ENCODE measurements at regions not wholly inside any gene's neighbourhood (a gene's known extent, or its start where the extent isn't known, plus 50 kb on each side); places are given as distances from the start of the nearest gene placed in this dataset.

DNA sequence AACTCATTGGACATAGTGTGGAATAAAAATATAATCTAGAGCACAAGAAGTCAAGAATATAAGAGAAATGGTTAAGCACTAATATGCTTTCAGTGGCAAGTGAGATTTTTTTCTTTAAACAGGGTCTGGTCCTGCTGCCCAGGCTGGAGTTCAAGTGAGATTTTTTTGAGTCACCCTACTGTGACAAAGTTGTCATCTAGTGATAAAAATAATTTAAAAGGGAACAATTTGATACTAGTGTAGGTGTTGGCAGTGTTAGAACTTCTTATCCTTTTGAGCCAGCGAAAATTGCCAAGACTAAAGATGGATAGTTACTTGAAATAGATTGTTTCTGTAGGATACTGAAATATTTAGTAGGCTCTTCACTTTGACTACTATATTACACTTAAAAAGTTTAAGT lies 67.9 kb upstream of the TECRL start:
- DNase-seq (ENCODE audit: extremely low spot score), result no peak
- Histone ChIP-seq H3K4me3 (no peak overlapping the region), H3K27me3 (peaks cover 0 to 4% (median 0%) of the 10 kb centered on the region in 4 donors), H3K27ac (replicated peaks in 1 of 4) (no peak overlapping the region), H3K9me3 (no peaks in the 10 kb centered on the region), H3K36me3 (no peaks in the 10 kb centered on the region), H3K4me1 (no peaks in the 10 kb centered on the region)
- 69% methylated on average over 1 of the region's 1 CpG for WGBS
- TF ChIP-seq POLR2AphosphoS5 (IDR thresholded peaks at IDR 0.05), result no peak
- TF ChIP-seq EP300 (IDR thresholded peaks at IDR 0.05), result no peak
- TF ChIP-seq, protein P1, sequence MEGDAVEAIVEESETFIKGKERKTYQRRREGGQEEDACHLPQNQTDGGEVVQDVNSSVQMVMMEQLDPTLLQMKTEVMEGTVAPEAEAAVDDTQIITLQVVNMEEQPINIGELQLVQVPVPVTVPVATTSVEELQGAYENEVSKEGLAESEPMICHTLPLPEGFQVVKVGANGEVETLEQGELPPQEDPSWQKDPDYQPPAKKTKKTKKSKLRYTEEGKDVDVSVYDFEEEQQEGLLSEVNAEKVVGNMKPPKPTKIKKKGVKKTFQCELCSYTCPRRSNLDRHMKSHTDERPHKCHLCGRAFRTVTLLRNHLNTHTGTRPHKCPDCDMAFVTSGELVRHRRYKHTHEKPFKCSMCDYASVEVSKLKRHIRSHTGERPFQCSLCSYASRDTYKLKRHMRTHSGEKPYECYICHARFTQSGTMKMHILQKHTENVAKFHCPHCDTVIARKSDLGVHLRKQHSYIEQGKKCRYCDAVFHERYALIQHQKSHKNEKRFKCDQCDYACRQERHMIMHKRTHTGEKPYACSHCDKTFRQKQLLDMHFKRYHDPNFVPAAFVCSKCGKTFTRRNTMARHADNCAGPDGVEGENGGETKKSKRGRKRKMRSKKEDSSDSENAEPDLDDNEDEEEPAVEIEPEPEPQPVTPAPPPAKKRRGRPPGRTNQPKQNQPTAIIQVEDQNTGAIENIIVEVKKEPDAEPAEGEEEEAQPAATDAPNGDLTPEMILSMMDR (IDR thresholded peaks at IDR 0.05), result no peak
- TF ChIP-seq POLR2A (IDR thresholded peaks at IDR 0.05; ENCODE audit: low read depth), result no peak
- intact Hi-C loops (cut with DNase I), result no loop called here

DNA sequence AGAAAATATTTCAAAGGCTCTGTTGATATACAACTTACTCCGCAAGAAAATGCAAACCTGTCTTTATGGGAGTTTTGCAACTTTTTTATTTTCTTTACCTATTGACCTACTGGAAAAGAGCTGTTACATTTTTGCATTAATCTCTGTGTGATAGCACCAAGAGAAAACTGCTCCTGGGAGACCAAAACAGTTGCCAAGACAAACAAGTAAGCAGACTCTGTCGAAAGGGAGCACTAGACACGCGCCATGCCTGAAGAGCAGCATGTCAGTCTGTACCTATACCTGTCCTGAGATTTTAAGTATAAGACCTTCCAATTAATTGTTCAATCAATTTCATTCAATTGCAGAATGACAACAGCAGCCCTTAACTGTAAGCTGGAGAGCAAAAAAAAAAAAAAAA lies 56.0 kb upstream of the TECRL start:
- no peak overlapping the region for H3K4me3 ChIP-seq
- intact Hi-C loops (cut with DNase I), result no loop called here
- 81% methylated on average over 4 of the region's 4 CpGs for WGBS
- H3K27ac ChIP-seq (replicated peaks in 1 of 4), result no peak overlapping the region
- no peak for DNase-seq (ENCODE audit: extremely low spot score)
- no peaks in the 10 kb centered on the region for H3K36me3 ChIP-seq
- H3K27me3 ChIP-seq, result no peaks in the 10 kb centered on the region
- H3K4me1 ChIP-seq, result no peaks in the 10 kb centered on the region
- no peak for TF ChIP-seq POLR2A (IDR thresholded peaks at IDR 0.05; ENCODE audit: low read depth)
- no peak for TF ChIP-seq POLR2AphosphoS5 (IDR thresholded peaks at IDR 0.05)
- TF ChIP-seq, protein P1 (IDR thresholded peaks at IDR 0.05), result no peak
- no peak for TF ChIP-seq EP300 (IDR thresholded peaks at IDR 0.05)
- H3K9me3 ChIP-seq, result no peaks in the 10 kb centered on the region

DNA sequence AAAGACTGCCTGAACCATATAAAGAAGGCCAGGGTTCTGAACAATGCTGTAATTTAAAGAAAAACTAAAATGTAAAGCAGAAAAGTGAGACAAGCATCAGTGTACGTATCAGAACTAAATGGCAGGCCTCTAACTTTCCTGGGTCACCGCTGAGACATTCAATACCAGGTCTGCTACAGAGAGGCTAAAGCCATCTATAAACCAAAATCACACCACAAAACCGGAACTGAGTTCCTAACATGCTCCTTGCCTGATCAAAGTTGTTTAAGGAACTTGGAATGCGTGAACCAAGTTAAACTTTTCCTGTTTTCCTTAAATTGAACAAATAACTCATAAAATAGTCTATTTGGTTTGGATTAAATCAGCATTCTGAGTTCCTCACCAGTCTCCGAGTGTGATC lies 55.3 kb upstream of the TECRL start:
- H3K27ac ChIP-seq (replicated peaks in 1 of 4), result no peak overlapping the region
- no peaks in the 10 kb centered on the region for H3K9me3 ChIP-seq
- no peaks in the 10 kb centered on the region for H3K4me1 ChIP-seq
- no peak for DNase-seq (ENCODE audit: extremely low spot score)
- TF ChIP-seq POLR2A (IDR thresholded peaks at IDR 0.05; ENCODE audit: low read depth), result no peak
- TF ChIP-seq, protein P1 (IDR thresholded peaks at IDR 0.05), result no peak
- WGBS, result 56% methylated on average over 5 of the region's 5 CpGs
- no peaks in the 10 kb centered on the region for H3K27me3 ChIP-seq
- H3K4me3 ChIP-seq, result no peak overlapping the region
- H3K36me3 ChIP-seq, result no peaks in the 10 kb centered on the region
- intact Hi-C loops (cut with DNase I), result no loop called here

Small RNA genes in the stretch of these regions (small RNA-seq; reads per million reads assigned to genes)
- gene MTCO3P27, result 0 reads per million in 3 donors
- gene MTND4LP31, result 0 reads per million in 3 donors
